H1 (cell line): ENCODE measurements at regions not wholly inside any gene's neighbourhood (a gene's known extent, or its start where the extent isn't known, plus 50 kb on each side); places are given as distances from the start of the nearest gene placed in this dataset.

ENCODE experiments used
- CTCF ChIA-PET: fragments of 300-600 bp; sonication (Branson Sonifier 250); formaldehyde crosslinking; loops from one replicate; lab custom pipeline; 2021; ENCODE audit not compliant: partially characterized antibody; lab: Charles Lee
- POLR2A ChIA-PET: fragments of 300-600 bp; sonication (Branson Sonifier 250); formaldehyde crosslinking; loops from one replicate; lab custom pipeline; 2021; ENCODE audit warnings: inconsistent platforms; ENCODE audit not compliant: partially characterized antibody; lab: Charles Lee
- DNase-seq, 2 experiments: peaks; one replicate each; pipeline versions ENCODE4 v3.0.0 to v3.0.0-alpha.2; 2010 to 2022; ENCODE audit warnings: low spot score in 2 of 2, low read depth in 1 of 2, mixed read lengths in 1 of 2
- FAIRE-seq: peaks from 2 replicates; lab custom pipeline; 2011; peaks lifted over from hg19 to GRCh38; lab: Jason Lieb, UNC
- H2AFZ ChIP-seq: 2 replicates; pipeline ENCODE4 v1.8.1; 2012; ENCODE audit warnings: low read length, inconsistent platforms
- H2AK5ac ChIP-seq: 2 replicates; pipeline ENCODE4 v1.6.1; 2013; ENCODE audit warnings: low read depth, low read length
- H2BK120ac ChIP-seq: replicated peaks from 2 replicates; pipeline ENCODE3; 2013; ENCODE audit warnings: low read depth, low read length, inconsistent platforms
- H2BK12ac ChIP-seq: 2 replicates; pipeline ENCODE4 v1.6.1; 2013; ENCODE audit warnings: low read depth, low read length
- H2BK15ac ChIP-seq: 2 replicates; pipeline ENCODE4 v1.6.1; 2013; ENCODE audit warnings: low read length
- H2BK20ac ChIP-seq: 2 replicates; pipeline ENCODE4 v1.6.1; 2013; ENCODE audit warnings: low read length
- H2BK5ac ChIP-seq: 2 replicates; pipeline ENCODE4 v1.6.1; 2013; ENCODE audit warnings: low read depth, low read length
- H3K14ac ChIP-seq: 2 replicates; pipeline ENCODE4 v1.6.1; 2013; ENCODE audit warnings: inconsistent platforms; ENCODE audit not compliant: insufficient read length
- H3K18ac ChIP-seq: 2 replicates; pipeline ENCODE4 v1.6.1; 2013; ENCODE audit warnings: low read length; ENCODE audit errors: extremely low read depth
- H3K23ac ChIP-seq: 2 replicates; pipeline ENCODE4 v1.6.1; 2013; ENCODE audit warnings: inconsistent platforms; ENCODE audit not compliant: insufficient read length
- H3K23me2 ChIP-seq: 2 replicates; pipeline ENCODE4 v1.6.1; 2013; ENCODE audit warnings: low read depth, low read length
- H3K27ac ChIP-seq: 2 replicates; pipeline ENCODE4 v1.6.1; 2011; ENCODE audit warnings: low read depth, low read length, inconsistent platforms
- H3K27me3 ChIP-seq, 4 experiments: replicated peaks in 1 of 4; 1 replicate in 1 of 4; 2 replicates in 3 of 4; pipeline versions ENCODE4 v1.6.1 to v1.8.1; 2011 to 2013; ENCODE audit warnings: low read length in 3 of 4, mild to moderate bottlenecking in 3 of 4, inconsistent platforms in 2 of 4, mixed read lengths in 2 of 4, moderate library complexity in 1 of 4; ENCODE audit not compliant: control insufficient read depth in 3 of 4, insufficient read depth in 3 of 4; ENCODE audit errors: extremely low read depth in 1 of 4
- H3K36me3 ChIP-seq, 4 experiments: 2 replicates each; pipeline versions ENCODE4 v1.6.1 to v1.8.1; 2011 to 2013; ENCODE audit warnings: mild to moderate bottlenecking in 4 of 4, low read length in 3 of 4, moderate library complexity in 2 of 4, control low read depth in 1 of 4, inconsistent platforms in 1 of 4; ENCODE audit not compliant: insufficient read depth in 4 of 4, control insufficient read depth in 2 of 4
- H3K4ac ChIP-seq: replicated peaks from 2 replicates; pipeline ENCODE3; 2013; ENCODE audit warnings: low read length, low read depth, mixed read lengths, inconsistent platforms; ENCODE audit not compliant: insufficient read length
- H3K4me1 ChIP-seq, 4 experiments: replicated peaks in 1 of 4; 1 replicate in 1 of 4; 2 replicates in 3 of 4; pipeline versions ENCODE4 v1.6.1 to v1.8.1; 2011 to 2013; ENCODE audit warnings: low read length in 3 of 4, inconsistent platforms in 2 of 4, mixed read lengths in 1 of 4; ENCODE audit not compliant: insufficient read depth in 4 of 4, control insufficient read depth in 3 of 4
- H3K4me2 ChIP-seq, 2 experiments: 2 replicates each; pipeline versions ENCODE4 v1.6.1 to v1.8.1; 2011 to 2013; ENCODE audit warnings: low read depth in 2 of 2, low read length in 2 of 2, control low read depth in 1 of 2, inconsistent platforms in 1 of 2, mild to moderate bottlenecking in 1 of 2; ENCODE audit not compliant: insufficient read depth in 1 of 2
- H3K4me3 ChIP-seq, 4 experiments: fragments of 200-600, 300-600 bp in 1 of 4; sonication (generic), shearing (Covaris generic), sonication (Bioruptor Twin) in 1 of 4; 2 replicates each; pipeline versions ENCODE4 v1.5.1 to v1.8.1; 2011 to 2016; ENCODE audit warnings: low read length in 4 of 4, low read depth in 3 of 4, control low read depth in 2 of 4, inconsistent platforms in 2 of 4, mild to moderate bottlenecking in 2 of 4, mixed read lengths in 1 of 4, moderate library complexity in 1 of 4; ENCODE audit not compliant: insufficient read depth in 2 of 4; ENCODE audit errors: extremely low read depth in 1 of 4
- H3K56ac ChIP-seq: replicated peaks from 2 replicates; pipeline ENCODE3; 2013; ENCODE audit warnings: low read depth, mild to moderate bottlenecking, mixed read lengths, low read length, inconsistent platforms; ENCODE audit not compliant: insufficient read length
- H3K79me1 ChIP-seq: 2 replicates; pipeline ENCODE4 v1.6.1; 2013; ENCODE audit warnings: low read depth, low read length, control low read depth
- H3K79me2 ChIP-seq, 2 experiments: 2 replicates each; pipeline versions ENCODE4 v1.6.1 to v1.8.1; 2012 to 2013; ENCODE audit warnings: low read length in 2 of 2, mild to moderate bottlenecking in 2 of 2, inconsistent platforms in 1 of 2; ENCODE audit not compliant: insufficient read depth in 2 of 2, control insufficient read depth in 1 of 2
- H3K9ac ChIP-seq, 4 experiments: replicated peaks in 1 of 4; 1 replicate in 1 of 4; 2 replicates in 3 of 4; pipeline versions ENCODE4 v1.6.1 to v1.8.1; 2011 to 2013; ENCODE audit warnings: low read depth in 3 of 4, low read length in 3 of 4, control low read depth in 2 of 4, mild to moderate bottlenecking in 2 of 4, moderate library complexity in 2 of 4, inconsistent platforms in 1 of 4; ENCODE audit errors: extremely low read depth in 1 of 4
- H3K9me3 ChIP-seq, 2 experiments: 2 replicates each; pipeline versions ENCODE4 v1.6.1 to v1.8.1; 2012 to 2013; ENCODE audit warnings: mild to moderate bottlenecking in 2 of 2, moderate library complexity in 2 of 2, control low read depth in 1 of 2, inconsistent platforms in 1 of 2, low read depth in 1 of 2, low read length in 1 of 2, mixed read lengths in 1 of 2; ENCODE audit not compliant: insufficient read depth in 2 of 2
- H4K20me1 ChIP-seq, 2 experiments: replicated peaks in 1 of 2; 2 replicates each; pipeline versions ENCODE3 to v1.8.1; 2011 to 2013; ENCODE audit warnings: inconsistent platforms in 2 of 2, low read length in 2 of 2, mild to moderate bottlenecking in 1 of 2; ENCODE audit not compliant: insufficient read depth in 2 of 2, control insufficient read depth in 1 of 2
- H4K5ac ChIP-seq: 2 replicates; pipeline ENCODE4 v1.6.1; 2013; ENCODE audit warnings: low read length, low read depth, mixed read lengths, inconsistent platforms; ENCODE audit not compliant: insufficient read length
- H4K8ac ChIP-seq: 2 replicates; pipeline ENCODE4 v1.8.0; 2013; ENCODE audit warnings: mild to moderate bottlenecking, moderate library complexity, low read length, inconsistent platforms; ENCODE audit not compliant: insufficient read depth; ENCODE audit errors: extremely low read depth
- H4K91ac ChIP-seq: replicated peaks from 2 replicates; pipeline ENCODE3; 2013; ENCODE audit warnings: low read length, mixed read lengths, inconsistent platforms; ENCODE audit not compliant: insufficient read length
- ATF3 ChIP-seq: IDR thresholded peaks from 2 replicates; pipeline ENCODE4 v1.6.1; 2011; ENCODE audit warnings: low read depth, mild to moderate bottlenecking, low read length; ENCODE audit not compliant: insufficient read depth
- BRCA1 ChIP-seq: IDR thresholded peaks from 2 replicates; pipeline ENCODE4 v1.6.1; 2012; ENCODE audit warnings: low read depth, low read length, improper control_type of control experiment
- CHD2 ChIP-seq: IDR thresholded peaks from 2 replicates; pipeline ENCODE4 v1.6.1; 2012; ENCODE audit warnings: low read length, improper control_type of control experiment
- POU5F1 ChIP-seq: IDR thresholded peaks from 2 replicates; pipeline ENCODE4 v1.6.1; 2011; ENCODE audit warnings: low read depth, mild to moderate bottlenecking, low read length, moderate library complexity
- RNF2 ChIP-seq: fragments of 200-900, 300-1000 bp; sonication (generic); IDR thresholded peaks from 2 replicates; pipeline ENCODE4 v1.7.1; 2016; ENCODE audit warnings: borderline replicate concordance, low read depth, mild to moderate bottlenecking, antibody characterized with exemption, low read length; ENCODE audit not compliant: poor library complexity, severe bottlenecking; ENCODE audit errors: missing control alignments
- SAP30 ChIP-seq: fragments of 300-600 bp; sonication (generic); IDR thresholded peaks from 2 replicates; pipeline ENCODE4 v1.7.1; 2012; ENCODE audit warnings: low read length, moderate library complexity, mild to moderate bottlenecking, inconsistent platforms; ENCODE audit not compliant: insufficient read depth, insufficient replicate concordance
- SIN3A ChIP-seq, 2 experiments: IDR thresholded peaks in 1 of 2; conservative IDR thresholded peaks in 1 of 2; 2 replicates each; pipeline ENCODE4 v1.6.1; 2011 to 2012; ENCODE audit warnings: low read length in 2 of 2, improper control_type of control experiment in 1 of 2, low read depth in 1 of 2, mild to moderate bottlenecking in 1 of 2
- WGBS, 2 experiments: shearing (Covaris generic) in 1 of 2; methylation state at CpG; one replicate each; pipeline versions ENCODE4 v1.1.6 to v1.1.7; 2013 to 2015; ENCODE audit warnings: low lambda C conversion rate in 2 of 2, mixed read lengths in 2 of 2, inconsistent platforms in 1 of 2, low coverage in 1 of 2, missing lambda C conversion rate in 1 of 2; ENCODE audit not compliant: insufficient replicate concordance in 2 of 2, insufficient coverage in 1 of 2, insufficient read length in 1 of 2; ENCODE audit errors: extremely low coverage in 1 of 2, missing lambda C conversion rate in 1 of 2; 5-methylcytosine and 5-hydroxymethylcytosine counted together

- no peak overlapping the region for H4K91ac ChIP-seq
- H3K27me3 ChIP-seq = 0 out of 7 replicates have a peak, but pooled peaks cover 0 to 2% (median 0%) of the 10 kb centered on the region in 4 experiments
- H3K9ac ChIP-seq = no peak overlapping the region
- no peak overlapping the region for H3K27ac ChIP-seq
- H4K8ac ChIP-seq = no peak overlapping the region
- H4K5ac ChIP-seq = no peak overlapping the region
- no peak overlapping the region for H3K4ac ChIP-seq
- no peaks in the 10 kb centered on the region for H3K79me1 ChIP-seq
- no peak overlapping the region for H2BK20ac ChIP-seq
- no peak overlapping the region for H3K4me2 ChIP-seq
- H3K14ac ChIP-seq = no peak overlapping the region
- POLR2A ChIA-PET = no interaction called here
- no peak overlapping the region for H3K4me3 ChIP-seq
- H3K36me3 ChIP-seq = no peaks in the 10 kb centered on the region
- H3K4me1 ChIP-seq = peaks cover 0 to 8% (median 4%) of the 10 kb centered on the region in 4 experiments
- H2BK12ac ChIP-seq = no peak overlapping the region
- no peaks in the 10 kb centered on the region for H3K79me2 ChIP-seq
- H2BK120ac ChIP-seq = no peak overlapping the region
- H3K18ac ChIP-seq = no peak overlapping the region
- no peak overlapping the region for H2AK5ac ChIP-seq
- H3K23me2 ChIP-seq = no peaks in the 10 kb centered on the region
- CTCF ChIA-PET = interaction anchor here (1.0 to 1.6 kb wide), 3 partner anchors 11 to 94 kb away, joined by 3 to 4 read pairs (median 3); no protein-coding TSS in a partner anchor
- FAIRE-seq = no peak
- H2BK15ac ChIP-seq = no peak overlapping the region
- no peak overlapping the region for H3K23ac ChIP-seq
- H4K20me1 ChIP-seq = no peaks in the 10 kb centered on the region
- no peak for TF ChIP-seq RNF2
- no peak for TF ChIP-seq POU5F1
- no peak for TF ChIP-seq SIN3A (conservative IDR thresholded peaks at IDR 0.05 in 1 of 2, IDR thresholded peaks at IDR 0.05 in 1 of 2; ENCODE audit: low read depth in 1 of 2, low read length in 2 of 2)
- TF ChIP-seq BRCA1 = no peak
- no peak for TF ChIP-seq SAP30
- no peak for TF ChIP-seq CHD2
- TF ChIP-seq ATF3 = no peak
- H2AFZ ChIP-seq = no peak overlapping the region
- no peak overlapping the region for H2BK5ac ChIP-seq
- no peak for DNase-seq
- no peak overlapping the region for H3K56ac ChIP-seq
- no peaks in the 10 kb centered on the region for H3K9me3 ChIP-seq
- 86% methylated on average over 6 of the region's 6 CpGs; no CpG with 5 or more reads in 1 of the 2 experiments for WGBS, 2 experiments
Measured at GRCh38 chr2:8590938-8591337, 90.9 kb upstream of the ID2 start.
